HG02610 (cell line): ENCODE measurements at regions not wholly inside any gene's neighbourhood (a gene's known extent, or its start where the extent isn't known, plus 50 kb on each side); places are given as distances from the start of the nearest gene placed in this dataset.

Experiments
- ATAC-seq: cut with Tn5 transposase; IDR thresholded peaks from one replicate; pipeline ENCODE4 v1.9.1; 2021; ENCODE audit warnings: mild to moderate bottlenecking, moderate library complexity; ENCODE audit not compliant: unreplicated experiment

DNA sequence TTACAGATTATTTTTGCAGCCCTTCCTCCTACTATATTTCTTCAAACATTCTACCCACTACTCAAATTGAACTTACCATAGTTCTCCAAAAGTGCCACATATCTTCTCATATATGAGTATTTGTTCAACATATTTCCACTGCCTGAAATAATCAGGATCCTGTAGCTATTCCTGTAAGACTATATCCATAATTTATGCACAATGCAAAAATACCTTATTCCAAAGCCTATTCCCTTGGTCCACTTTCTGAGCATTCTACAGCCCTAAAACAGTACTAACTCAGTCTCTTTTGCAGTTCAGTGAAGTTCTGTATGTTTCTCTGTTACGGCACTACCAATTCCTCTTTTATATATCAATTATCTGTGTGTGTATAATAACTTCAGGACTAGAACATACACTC is 1283.7 kb upstream of the ADGRL2 start:
- no peak for ATAC-seq

DNA sequence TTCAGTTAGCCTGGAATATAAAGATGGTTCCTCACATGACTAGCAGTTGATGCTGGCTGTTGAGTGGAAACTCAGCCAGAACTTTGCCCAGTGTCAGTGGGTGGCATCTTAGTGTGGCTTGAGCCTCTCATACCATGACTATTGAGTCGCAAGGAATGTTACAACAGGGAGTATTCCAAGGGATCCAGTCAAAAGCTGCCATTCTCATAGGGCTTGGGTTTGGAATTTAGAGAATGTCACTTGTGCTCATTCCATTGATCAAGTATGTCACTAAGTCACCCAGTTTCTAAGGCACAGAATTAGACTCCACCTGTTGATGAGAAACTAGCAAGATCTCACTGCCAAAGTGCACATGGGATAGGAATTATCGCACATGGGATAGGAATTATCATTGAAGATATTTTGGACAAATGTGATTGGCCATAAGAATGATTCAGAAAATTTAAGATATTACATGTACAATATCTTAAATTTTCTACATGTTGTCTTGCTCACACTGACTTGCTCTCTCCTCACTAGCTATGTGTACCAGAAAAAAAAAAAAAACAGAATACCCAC is 1290.7 kb upstream of the ADGRL2 start:
- no peak for ATAC-seq

DNA sequence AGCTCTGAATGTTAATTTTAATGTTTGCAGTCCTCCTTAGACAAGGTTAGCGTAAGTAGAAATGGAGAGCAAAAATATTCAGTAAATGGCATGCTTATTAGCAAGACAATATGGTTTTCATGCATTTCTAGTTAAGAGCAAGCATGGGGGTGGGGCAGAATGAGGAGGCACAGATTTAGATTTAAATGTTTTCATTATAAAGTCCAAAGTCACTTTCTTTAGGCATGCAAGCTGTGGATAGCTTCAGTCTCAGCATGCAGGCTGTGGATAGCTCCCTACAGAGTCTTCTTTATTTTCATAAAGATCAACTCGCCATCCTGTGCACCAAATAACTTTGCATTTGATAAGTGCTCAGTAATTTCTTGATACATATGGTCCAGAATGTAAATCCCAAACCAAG is 1294.5 kb upstream of the ADGRL2 start:
- no peak for ATAC-seq

DNA sequence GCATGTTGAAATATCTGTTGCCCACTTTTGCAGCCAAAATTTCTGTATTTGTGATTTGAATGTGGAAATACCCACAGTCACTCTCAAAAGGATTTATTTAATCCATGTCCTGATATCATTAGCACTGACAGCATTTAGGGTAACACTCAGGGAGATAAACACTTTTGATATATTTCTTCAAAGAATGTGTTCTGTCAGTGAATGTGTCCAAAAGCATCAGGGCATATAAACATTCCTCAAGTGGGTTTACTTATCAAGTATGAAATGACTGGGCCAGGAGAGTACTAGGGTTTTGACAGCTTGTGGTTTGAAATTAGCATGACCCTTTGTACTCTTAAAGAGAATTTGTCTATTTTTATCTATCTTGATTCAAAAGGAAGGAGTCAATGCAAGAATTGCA is 1302.1 kb upstream of the ADGRL2 start:
- ATAC-seq = no peak

DNA sequence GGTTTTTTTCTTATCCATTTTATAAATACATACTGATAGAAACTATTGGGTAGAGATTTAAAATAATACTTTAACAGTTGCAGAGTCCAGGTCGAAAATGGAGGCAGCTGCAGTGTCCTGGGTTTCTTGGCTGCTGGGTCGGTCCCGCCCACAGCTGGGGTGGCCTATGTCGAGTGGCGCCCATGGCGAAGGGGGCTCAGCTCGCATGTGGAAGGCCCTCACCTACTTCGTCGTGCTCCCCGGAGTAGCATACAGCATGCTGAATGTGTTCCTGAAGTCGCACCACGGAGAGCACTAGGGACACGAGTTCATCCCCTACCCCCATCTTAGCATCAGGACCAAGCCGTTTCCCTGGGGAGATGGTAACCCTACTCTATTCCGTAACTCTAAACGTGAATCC is 1304.9 kb upstream of the ADGRL2 start:
- no peak for ATAC-seq

DNA sequence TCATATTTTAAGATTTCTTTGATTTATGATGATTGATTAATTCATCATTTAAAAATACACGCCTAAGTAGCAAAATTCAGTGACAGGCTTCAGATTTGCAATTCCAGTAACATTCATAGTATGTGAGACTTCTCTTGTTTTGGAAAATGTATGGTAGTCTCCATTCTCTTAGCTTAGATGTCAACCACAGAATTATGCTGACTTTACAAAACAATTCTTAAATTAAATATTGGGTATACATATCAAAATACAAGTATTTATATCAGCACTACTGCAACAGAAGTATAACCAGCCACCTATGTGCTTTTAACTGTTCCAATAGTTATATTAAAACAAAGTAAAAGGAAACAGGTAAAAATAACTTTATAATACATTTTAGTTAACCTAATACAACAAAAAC is 1328.6 kb upstream of the ADGRL2 start:
- no peak for ATAC-seq

DNA sequence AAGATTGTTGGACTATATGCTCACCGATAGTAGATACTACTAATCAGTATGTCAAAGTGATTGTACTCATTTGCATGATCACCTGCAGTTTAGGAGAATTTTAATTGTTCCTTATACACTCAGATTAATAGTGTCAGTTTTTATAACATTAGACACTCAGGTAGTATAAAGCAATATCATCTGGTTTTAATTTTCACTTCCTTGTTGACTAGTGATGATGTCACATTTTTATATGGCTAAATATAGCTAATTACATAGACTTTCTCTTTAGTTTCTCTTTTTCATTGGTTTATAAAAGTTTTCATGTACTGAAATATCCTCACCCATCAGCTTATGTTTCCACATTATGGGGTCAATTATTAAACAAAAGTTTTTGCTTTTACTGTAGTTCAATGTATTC is 1332.4 kb upstream of the ADGRL2 start:
- no peak for ATAC-seq

DNA sequence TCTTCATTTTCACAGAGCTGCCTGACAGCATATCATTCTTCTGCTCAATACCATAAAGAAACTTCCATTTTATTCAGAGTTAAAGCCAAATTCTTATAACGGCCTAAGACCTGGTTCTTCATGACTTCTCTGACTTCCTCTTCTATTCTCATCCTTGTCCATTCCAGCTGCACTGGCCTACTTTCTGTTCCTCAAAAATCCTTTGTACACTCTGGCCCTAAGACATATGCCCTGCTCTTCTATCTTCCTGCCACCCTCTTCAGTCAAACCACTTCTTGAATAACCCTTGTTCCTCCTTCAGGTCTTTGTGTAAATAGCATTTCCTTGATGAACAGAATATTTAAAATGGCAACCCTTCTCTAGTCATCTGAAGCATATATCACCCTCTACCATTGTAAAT is 1338.7 kb upstream of the ADGRL2 start:
- ATAC-seq = no peak

DNA sequence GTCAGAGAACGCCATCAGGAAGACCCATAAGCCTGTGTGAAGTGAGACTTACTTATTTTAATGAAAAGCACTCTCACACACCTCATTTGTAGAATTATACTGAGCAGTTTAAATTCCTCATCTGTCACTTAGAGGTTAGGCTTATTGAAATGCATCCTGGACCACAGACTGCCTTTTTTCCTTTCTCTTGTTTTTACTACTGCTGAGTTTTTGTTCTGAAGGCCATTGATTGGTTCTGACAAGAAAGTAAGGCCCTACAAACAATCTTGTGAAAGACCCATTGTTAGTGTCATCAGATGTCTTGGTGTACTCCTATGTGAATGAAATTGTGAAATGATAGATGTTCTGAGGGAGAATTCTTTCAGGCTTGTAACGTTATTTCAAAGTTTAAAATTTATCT is 1343.3 kb upstream of the ADGRL2 start:
- ATAC-seq = no peak

DNA sequence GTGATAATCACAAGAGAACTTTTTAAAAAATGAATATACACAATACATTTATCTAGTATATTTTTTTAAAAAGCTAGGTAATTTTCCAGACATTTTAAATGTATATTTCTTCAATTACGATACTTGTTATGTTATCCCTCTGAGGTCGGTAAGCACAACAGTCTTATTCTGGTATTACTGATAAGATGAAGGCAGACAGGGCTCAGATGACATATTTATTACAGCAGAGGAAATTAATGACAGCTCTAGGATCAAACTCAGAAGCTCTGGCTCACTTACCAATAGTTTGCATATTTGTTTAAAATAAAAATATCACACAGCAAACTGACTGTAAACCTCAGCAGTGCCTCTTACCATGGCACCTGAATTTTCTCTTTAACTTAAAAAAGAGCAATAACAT is 1347.0 kb upstream of the ADGRL2 start:
- no peak for ATAC-seq

DNA sequence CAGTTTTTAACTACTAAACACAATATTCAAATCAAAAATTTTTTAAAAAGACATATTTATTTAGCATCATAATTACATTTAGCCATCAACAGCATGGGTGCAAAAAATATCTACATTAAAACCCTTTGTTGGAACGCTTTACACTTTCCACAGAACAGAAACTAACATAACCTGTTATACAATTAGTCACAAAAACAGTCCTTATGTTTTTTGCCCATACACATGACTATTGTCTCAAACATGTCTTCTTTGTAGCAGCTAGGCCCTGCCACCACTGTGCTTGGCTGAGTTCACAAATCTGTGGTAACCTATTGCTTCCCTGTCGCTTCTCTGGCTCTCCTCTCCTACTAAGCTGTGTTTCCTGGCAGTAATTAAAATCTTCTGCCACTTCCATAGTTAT is 1350.0 kb upstream of the ADGRL2 start:
- ATAC-seq = no peak

DNA sequence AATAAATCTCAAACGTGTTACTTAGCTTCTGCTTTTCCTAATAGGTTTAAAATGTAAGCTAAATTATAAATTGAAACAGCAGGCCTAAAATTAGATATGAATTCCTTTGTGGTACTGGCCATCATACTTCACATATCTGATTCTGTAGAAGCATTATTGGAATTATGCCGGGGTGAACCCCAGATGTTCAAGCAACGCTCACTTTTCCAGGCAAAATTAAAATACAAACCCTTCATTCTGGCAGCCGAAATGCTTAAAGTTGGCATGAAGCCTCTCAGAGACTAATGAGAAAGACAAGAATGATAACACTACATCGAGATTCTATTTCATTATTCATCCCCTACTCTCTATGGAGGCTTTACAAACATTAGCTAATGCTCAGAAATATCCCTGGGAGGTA is 1352.7 kb upstream of the ADGRL2 start:
- ATAC-seq = no peak

DNA sequence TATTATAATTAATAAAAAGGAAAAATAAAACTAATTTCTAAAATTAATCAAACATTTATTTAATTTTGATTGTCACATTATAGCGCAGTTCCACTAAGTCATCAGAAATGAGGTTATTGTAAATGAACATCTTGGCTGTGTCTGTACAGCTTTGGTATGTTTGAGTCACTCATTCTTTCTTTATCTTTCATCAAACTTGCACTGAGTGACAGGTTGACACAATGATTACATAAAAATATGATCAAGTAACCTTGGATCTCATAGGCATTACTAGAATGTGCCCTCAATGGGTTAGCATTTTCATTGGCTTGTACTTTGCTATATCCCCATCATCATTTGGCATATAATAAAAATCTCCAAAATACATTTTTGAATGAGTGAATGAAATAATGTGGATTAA is 1353.2 kb upstream of the ADGRL2 start:
- no peak for ATAC-seq

DNA sequence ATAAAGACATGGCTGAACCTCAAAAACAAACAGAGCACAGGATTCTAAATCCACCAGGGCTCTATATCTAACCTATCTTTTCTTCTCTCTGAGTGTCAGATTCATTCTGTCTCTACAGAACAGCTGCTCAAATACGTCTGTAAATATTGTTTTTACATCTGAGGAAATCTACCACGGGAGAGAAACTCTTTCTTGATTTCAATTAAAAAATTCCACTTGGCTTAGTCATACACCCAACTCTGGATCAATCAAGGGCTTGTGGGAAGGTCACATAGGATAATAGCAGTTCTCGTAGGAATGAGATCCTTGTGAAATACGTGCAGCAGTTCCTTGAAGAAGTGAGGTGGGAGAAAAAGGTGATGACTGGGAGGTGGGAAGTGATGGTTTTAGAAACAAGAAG is 1355.7 kb upstream of the ADGRL2 start:
- no peak for ATAC-seq

DNA sequence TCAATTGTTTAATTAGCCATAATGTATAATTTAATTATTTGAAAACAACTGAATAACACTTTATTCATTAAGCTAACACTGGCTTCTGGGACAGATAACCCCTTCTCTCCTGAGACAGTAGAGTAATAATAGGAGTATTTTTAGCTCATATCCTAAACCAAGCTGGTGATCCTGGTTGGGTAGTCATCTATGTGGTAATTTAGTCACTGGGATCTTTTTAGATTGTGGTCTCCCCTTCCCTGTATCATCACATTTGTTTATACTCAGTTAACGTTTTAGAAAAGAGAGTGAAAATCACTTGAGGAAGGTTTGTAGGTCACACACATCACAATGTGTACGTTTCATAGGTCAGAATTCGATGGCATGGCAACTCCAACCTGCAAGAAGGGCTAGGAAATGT is 1356.6 kb upstream of the ADGRL2 start:
- no peak for ATAC-seq

DNA sequence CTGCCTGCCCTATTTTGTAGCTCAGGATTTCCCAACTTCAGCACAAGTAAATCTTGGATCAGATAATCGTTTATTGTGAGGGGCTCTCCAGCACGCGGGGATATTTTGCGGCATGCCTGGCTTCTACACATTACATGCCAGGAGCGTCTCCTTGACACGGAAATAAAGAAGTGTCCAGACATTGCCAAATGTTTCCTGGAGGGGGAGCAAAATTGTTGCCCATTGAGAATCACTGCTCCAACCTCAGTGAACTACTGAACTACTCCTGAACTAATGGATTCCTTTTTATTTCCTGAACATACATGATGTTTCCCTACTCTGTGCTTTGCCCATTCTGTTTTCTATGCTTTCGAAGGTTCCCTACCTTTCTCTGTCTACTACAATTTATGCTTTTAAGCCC is 1359.1 kb upstream of the ADGRL2 start:
- no peak for ATAC-seq

DNA sequence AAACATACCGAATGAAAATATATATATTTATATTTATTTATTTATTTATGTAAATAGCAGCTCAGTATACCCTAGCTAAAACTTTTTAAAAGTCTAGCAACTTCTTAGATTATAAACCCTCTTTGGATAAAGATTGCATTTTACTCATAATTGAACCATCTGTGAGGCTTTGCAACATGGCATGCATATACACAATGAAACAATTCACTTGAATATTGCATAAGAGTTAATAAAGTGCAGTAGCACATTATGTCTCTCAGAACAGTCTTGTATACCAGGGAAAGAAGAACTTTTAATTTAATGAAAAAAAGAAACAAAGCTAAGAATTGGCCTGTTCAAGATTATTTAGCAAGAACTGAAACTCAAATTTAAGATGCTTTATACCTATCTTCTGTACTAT is 1363.9 kb upstream of the ADGRL2 start:
- ATAC-seq = no peak

DNA sequence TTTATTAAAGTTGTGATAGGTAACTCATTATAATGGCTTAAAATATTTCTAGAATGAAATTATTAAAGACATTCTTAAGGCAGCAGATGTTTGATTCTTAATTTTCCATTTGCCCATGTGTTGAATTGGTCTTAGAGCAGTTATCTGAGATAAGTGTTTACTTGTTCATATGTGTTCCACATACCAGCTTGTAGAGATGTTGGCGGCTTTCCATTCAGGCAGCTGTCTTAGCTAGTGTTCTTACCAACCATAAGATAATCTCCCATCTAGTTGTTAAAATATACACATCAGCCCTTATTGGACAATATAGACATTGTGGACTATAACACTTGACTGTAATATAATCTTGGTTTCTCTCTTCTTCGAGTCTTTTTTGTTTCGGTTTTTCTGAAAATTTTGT is 1372.9 kb upstream of the ADGRL2 start:
- no peak for ATAC-seq

DNA sequence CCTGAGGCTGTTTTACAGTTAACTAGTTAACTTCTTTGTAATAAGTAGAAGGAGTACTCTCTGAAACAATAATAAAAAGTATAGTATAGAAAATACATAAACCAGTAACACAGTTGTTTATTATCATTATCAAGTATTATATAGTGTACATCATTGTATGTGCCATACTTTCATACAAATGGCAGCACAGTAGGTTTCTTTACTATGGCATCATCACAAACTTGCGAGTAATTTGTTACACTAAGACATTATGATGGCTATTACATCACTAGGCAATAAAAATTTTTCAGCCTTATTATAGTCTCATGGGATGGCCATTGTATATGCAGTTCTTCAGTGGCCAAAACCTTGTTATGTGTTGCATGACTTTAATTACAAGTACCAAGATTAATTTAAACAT is 1376.5 kb upstream of the ADGRL2 start:
- ATAC-seq = no peak

DNA sequence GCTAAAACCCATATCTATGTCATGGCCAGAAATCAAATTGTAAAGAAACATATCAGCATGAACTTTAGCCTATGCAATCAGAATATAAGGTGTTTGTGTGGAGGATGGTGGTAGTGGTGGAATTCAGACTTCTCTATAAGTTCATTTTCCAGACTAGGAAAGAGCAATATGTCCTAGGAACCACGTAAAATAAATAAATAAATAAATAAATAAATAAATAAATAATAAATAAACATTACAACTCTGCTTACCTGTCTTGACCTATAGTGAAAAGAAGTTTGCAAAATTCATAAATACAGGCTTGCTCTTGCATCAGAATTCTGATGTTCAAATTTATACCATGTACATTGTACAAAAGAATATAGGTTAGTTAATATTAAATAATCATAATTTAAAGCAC is 1382.6 kb upstream of the ADGRL2 start:
- no peak for ATAC-seq

DNA sequence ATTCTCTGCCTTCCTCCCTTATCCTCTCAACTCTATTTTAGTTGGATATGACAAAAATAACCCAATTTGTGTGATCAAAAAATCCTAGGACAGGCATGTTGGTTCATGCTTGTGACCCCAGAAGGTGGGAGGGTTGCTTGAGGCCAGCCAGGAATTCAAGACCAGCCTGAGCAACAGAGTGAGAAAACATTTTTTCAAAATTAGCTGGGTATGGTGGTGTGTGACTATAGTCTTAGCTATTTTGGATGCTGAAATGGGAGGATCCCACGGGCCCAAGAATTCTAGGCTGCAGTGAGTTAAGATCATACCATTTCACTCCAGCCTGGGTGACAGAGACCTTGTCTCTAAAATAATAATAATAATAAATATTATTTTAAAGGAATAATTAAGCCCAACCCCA is 1383.1 kb upstream of the ADGRL2 start:
- no peak for ATAC-seq

DNA sequence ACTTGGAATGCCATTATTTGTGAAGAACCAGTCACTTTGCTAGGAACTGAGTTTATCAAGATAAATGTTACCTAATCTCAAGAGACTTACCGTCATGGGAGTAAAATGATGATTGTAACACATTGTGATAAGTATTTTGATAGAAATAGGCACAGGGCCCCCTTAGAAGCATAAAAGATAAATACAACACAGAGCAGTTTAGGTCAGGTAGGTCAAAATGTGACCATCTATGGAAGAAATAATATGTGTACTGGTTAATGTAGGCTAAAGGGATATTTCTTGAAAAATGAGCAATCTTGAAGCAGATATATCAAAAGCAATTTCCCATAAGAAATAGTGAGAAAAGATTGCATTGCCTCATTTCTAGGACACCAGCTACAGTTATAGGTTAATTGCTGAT is 1386.8 kb upstream of the ADGRL2 start:
- ATAC-seq = no peak

DNA sequence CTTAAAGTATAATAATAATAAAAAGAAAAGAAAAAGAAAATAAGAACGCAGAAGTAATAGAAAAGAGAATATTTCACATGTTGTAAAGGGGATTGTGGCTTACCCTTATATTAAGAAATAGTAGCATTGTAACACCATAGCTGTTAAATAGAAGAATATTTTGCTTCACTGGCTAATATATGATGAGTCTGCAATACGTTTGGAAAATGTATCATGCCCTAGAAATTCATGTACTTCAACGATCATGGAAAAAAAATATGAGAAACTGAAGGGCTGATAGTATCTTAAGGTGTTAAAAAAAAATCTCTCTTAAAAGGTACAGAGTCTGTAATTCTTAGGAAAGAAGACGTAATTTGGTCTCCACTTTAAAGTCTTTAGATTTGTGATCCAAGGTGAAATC is 1390.5 kb upstream of the ADGRL2 start:
- ATAC-seq = no peak

DNA sequence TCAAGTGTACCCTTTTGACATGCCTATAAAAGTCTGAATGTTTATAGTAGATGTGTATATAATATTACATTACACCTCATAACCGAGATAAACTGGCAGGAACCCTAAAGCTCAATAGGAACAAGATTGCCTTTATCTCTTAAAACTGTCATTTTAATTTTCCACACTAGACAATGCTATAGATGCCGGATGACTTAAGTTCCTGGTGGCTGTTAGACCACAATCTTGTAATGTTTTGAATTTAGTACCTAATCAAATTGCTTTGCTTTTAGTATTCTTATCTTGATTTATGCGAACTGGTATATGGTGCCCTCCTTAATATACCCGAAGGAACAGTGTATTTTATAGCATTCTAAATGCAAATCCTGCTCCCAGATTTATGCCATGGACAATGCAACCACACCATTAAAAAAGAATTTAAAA is 1397.0 kb upstream of the ADGRL4 start:
- ATAC-seq = no peak
